ENCODE measurements at regions not wholly inside any gene's neighbourhood (a gene's known extent, or its start where the extent isn't known, plus 50 kb on each side); places are given as distances from the start of the nearest gene placed in this dataset.

GRCh38 chr4:157854819-157855218 lies 318.0 kb downstream of the GASK1B start:
- no peak for DNase-seq

GRCh38 chr4:157840648-157841047 lies 332.2 kb downstream of the GASK1B start:
- no peak for DNase-seq

GRCh38 chr4:157840034-157840433 lies 332.8 kb downstream of the GASK1B start:
- DNase-seq: no peak

- DNase-seq: no peak
Measured at GRCh38 chr4:157838366-157838765, 334.5 kb downstream of the GASK1B start.

- DNase-seq: no peak
Measured at GRCh38 chr4:157837071-157837703, 335.6 kb downstream of the GASK1B start.

GRCh38 chr4:157832596-157832995 lies 340.2 kb downstream of the GASK1B start:
- no peak for DNase-seq

- DNase-seq: no peak
Measured at GRCh38 chr4:157824021-157824420, 348.8 kb downstream of the GASK1B start.

GRCh38 chr4:157821814-157822213 lies 351.0 kb downstream of the GASK1B start:
- DNase-seq: no peak

- DNase-seq: no peak
Measured at GRCh38 chr4:157819693-157820464, 352.9 kb downstream of the GASK1B start.

GRCh38 chr4:157818946-157819692 lies 353.7 kb downstream of the GASK1B start:
- DNase-seq: no peak

- DNase-seq: no peak
Measured at GRCh38 chr4:157810137-157810774, 362.6 kb downstream of the GASK1B start.

- DNase-seq: no peak
Measured at GRCh38 chr4:157808796-157809383, 363.9 kb downstream of the GASK1B start.

- DNase-seq: no peak
Measured at GRCh38 chr4:157806184-157806583, 366.6 kb downstream of the GASK1B start.

- DNase-seq: no peak
Measured at GRCh38 chr4:157804986-157805385, 367.8 kb downstream of the GASK1B start.

- no peak for DNase-seq
Measured at GRCh38 chr4:157803845-157804521, 368.8 kb downstream of the GASK1B start.

GRCh38 chr4:157803421-157803820 lies 369.4 kb downstream of the GASK1B start:
- DNase-seq: no peak

GRCh38 chr4:157795495-157795894 lies 377.3 kb downstream of the GASK1B start:
- no peak for DNase-seq

- DNase-seq: no peak
Measured at GRCh38 chr4:157792716-157793115, 380.1 kb downstream of the GASK1B start.

GRCh38 chr4:157791236-157791635 lies 381.6 kb downstream of the GASK1B start:
- DNase-seq: no peak

- no peak for DNase-seq
Measured at GRCh38 chr4:157787618-157788017, 385.2 kb downstream of the GASK1B start.

GRCh38 chr4:157781361-157781760 lies 391.5 kb downstream of the GASK1B start:
- no peak for DNase-seq

GRCh38 chr4:157779081-157779480 lies 393.7 kb downstream of the GASK1B start:
- DNase-seq: no peak

Measured in stimulated activated CD4-positive, alpha-beta T cell treated with anti-CD3 and anti-CD28 coated beads, Interleukin-2, amount 100 ng/mL, for 48 hours (primary cell).